Testis (tissue), 2 donors: ENCODE measurements at regions not wholly inside any gene's neighbourhood (a gene's known extent, or its start where the extent isn't known, plus 50 kb on each side); places are given as distances from the start of the nearest gene placed in this dataset.

Experiments used
- CTCF ChIP-seq, 3 experiments: fragments of 450-650 bp in 2 of 3; fragments of 200-600 bp in 1 of 3; sonication (generic) in 1 of 3; IDR thresholded peaks; one replicate each; pipeline ENCODE4 v1.5.1; 2016 to 2019; ENCODE audit warnings: antibody characterized with exemption in 3 of 3, mild to moderate bottlenecking in 2 of 3, moderate library complexity in 1 of 3
- POLR2A ChIP-seq: fragments of 450-650 bp; IDR thresholded peaks from one replicate; pipeline ENCODE4 v1.6.1; 2017; ENCODE audit warnings: antibody characterized with exemption, mild to moderate bottlenecking, moderate library complexity

GRCh38 chr4:25506032-25506571, 129.0 kb downstream of the ANAPC4 start:
- TF ChIP-seq POLR2A (no peak), CTCF (IDR thresholded peaks at IDR 0.05) (no peak)
